ENCODE measurements at regions not wholly inside any gene's neighbourhood (a gene's known extent, or its start where the extent isn't known, plus 50 kb on each side); places are given as distances from the start of the nearest gene placed in this dataset.

DNA sequence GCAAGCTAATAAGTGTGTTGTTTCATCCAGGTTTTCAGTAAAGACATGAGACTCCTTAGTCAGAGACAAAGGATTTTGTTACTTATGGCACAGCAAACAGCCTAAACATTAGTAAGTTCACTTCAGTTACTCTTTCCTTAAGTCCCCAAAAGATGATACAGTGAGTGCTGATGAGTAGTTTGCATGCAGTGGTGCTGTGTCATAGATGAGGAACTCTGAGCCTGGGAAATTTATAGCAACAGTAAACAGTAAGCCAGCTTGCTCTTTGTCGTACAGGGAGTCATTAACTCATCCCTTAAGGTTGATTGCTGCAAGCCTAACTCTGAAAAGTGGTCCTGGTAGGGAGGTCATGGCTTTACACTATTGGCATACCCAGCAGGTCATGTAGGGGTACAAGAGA is 208.6 kb upstream of the OR4E1 start:
- TF ChIP-seq, protein P1, sequence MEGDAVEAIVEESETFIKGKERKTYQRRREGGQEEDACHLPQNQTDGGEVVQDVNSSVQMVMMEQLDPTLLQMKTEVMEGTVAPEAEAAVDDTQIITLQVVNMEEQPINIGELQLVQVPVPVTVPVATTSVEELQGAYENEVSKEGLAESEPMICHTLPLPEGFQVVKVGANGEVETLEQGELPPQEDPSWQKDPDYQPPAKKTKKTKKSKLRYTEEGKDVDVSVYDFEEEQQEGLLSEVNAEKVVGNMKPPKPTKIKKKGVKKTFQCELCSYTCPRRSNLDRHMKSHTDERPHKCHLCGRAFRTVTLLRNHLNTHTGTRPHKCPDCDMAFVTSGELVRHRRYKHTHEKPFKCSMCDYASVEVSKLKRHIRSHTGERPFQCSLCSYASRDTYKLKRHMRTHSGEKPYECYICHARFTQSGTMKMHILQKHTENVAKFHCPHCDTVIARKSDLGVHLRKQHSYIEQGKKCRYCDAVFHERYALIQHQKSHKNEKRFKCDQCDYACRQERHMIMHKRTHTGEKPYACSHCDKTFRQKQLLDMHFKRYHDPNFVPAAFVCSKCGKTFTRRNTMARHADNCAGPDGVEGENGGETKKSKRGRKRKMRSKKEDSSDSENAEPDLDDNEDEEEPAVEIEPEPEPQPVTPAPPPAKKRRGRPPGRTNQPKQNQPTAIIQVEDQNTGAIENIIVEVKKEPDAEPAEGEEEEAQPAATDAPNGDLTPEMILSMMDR (IDR thresholded peaks at IDR 0.05 in 8 of 11, conservative IDR thresholded peaks at IDR 0.05 in 3 of 11): no peak
- no peak for TF ChIP-seq POLR2A (IDR thresholded peaks at IDR 0.05)
